Activated CD8-positive, alpha-beta memory T cell treated with anti-CD3 and anti-CD28 coated beads, Interleukin-2, amount 10 ng/mL, durations not matched to agents 7 days and 5 days (primary cell): ENCODE measurements at regions not wholly inside any gene's neighbourhood (a gene's known extent, or its start where the extent isn't known, plus 50 kb on each side); places are given as distances from the start of the nearest gene placed in this dataset.
"Not testable (repeated sequence)": the region's sequence is repeated elsewhere in the genome, so short reads cannot be mapped to it uniquely, and the experiment has no call there.

Experiments
- ATAC-seq: fragments of 150-1000 bp; cut with Tn5 transposase; one replicate; pipeline ENCODE4 v1.10.0; 2021; ENCODE audit warnings: moderate library complexity
- CTCF ChIA-PET: fragments of 350-600 bp; sonication (Branson Sonifier 250); formaldehyde crosslinking; loops from one replicate; lab custom pipeline; 2021; ENCODE audit warnings: antibody characterized with exemption; lab: Charles Lee
- DNase-seq: peaks from one replicate; pipeline ENCODE4 v3.0.0-alpha.2; 2020
- H3K27ac Mint-ChIP-seq: one replicate; pipeline ENCODE4 v1.8.0; 2021; ENCODE audit warnings: mild to moderate bottlenecking, mixed read lengths
- H3K27me3 Mint-ChIP-seq: one replicate; pipeline ENCODE4 v1.8.0; 2021; ENCODE audit warnings: mixed read lengths
- H3K36me3 Mint-ChIP-seq: one replicate; pipeline ENCODE4 v1.8.0; 2021; ENCODE audit warnings: mild to moderate bottlenecking, mixed read lengths
- H3K4me1 Mint-ChIP-seq: one replicate; pipeline ENCODE4 v1.8.0; 2021; ENCODE audit warnings: mixed read lengths
- H3K4me3 Mint-ChIP-seq: one replicate; pipeline ENCODE4 v1.8.0; 2021; ENCODE audit warnings: mild to moderate bottlenecking, moderate library complexity, mixed read lengths
- H3K9me3 Mint-ChIP-seq: one replicate; pipeline ENCODE4 v1.8.0; 2022; ENCODE audit warnings: low read depth, mixed read lengths

DNA sequence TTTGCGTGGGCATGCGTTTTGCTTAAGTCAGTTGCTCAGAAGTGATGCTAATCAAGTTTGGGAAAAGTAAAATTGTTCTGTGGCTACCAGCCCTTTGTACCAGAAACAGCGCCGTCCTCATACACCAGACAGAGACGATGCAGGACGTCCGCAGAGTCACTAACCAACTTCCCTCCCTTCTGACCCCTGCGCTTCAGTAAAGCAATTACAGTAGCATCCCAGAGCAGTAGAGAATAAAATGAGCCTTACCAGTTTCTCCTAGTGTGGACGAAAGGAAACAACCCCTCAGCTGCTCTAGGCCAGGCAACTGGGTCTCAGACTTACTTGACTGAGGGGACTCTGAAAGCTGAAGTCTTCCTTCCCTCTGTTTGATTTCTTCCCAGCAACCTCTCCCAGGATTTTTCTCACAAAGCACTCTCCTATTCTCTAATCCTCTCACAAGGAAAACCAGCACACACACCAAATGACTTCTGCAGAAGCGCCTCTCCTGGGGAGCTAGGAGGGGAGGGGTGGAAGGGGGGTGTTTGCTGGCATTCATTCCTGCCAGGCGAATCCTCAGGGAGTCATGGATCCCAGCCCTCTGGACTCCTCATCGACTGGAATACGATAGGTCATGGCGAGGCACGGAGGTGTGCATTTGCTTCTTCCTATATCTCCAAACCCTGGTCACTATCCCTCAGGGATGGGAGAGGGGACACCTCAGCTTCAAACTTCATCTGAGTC is 56.0 kb upstream of the MID1 start:
- CTCF ChIA-PET, result no interaction called here
- no peak overlapping the region for H3K27ac Mint-ChIP-seq
- no peaks in the 10 kb centered on the region for H3K27me3 Mint-ChIP-seq

DNA sequence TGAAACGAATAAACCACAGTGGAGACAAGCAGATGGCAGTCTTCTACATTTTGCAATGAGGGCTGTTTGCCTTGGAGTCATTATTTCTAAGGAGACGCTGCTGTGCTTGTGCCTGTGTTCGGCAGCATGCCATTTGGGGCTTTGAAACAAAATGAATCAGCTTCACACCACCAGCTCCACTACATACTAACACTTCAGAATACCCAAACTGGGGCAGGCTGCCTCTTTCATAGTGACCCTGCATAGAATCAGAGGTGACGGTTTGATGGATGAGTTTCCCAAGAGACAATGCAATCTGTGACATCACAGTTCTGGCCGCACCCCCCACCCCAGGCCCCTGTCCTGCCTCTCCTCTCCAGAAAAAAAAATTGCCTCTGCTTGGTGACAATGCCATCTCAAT is 57.1 kb upstream of the MID1 start:
- no peak overlapping the region for H3K27ac Mint-ChIP-seq
- DNase-seq (no peak), ATAC-seq (no peak)
- H3K27me3 Mint-ChIP-seq, result no peaks in the 10 kb centered on the region
- H3K9me3 Mint-ChIP-seq, result no peaks in the 10 kb centered on the region
- CTCF ChIA-PET, result no interaction called here
- H3K4me1 Mint-ChIP-seq, result no peaks in the 10 kb centered on the region
- H3K4me3 Mint-ChIP-seq, result no peak overlapping the region
- no peaks in the 10 kb centered on the region for H3K36me3 Mint-ChIP-seq

More for the DNA sequence above, 56.0 kb upstream of the MID1 start:
- DNase-seq, result no peak
- Mint-ChIP-seq H3K4me1 (no peaks in the 10 kb centered on the region), H3K9me3 (no peaks in the 10 kb centered on the region), H3K36me3 (no peaks in the 10 kb centered on the region), H3K4me3 (no peak overlapping the region)
- no peak for ATAC-seq

DNA sequence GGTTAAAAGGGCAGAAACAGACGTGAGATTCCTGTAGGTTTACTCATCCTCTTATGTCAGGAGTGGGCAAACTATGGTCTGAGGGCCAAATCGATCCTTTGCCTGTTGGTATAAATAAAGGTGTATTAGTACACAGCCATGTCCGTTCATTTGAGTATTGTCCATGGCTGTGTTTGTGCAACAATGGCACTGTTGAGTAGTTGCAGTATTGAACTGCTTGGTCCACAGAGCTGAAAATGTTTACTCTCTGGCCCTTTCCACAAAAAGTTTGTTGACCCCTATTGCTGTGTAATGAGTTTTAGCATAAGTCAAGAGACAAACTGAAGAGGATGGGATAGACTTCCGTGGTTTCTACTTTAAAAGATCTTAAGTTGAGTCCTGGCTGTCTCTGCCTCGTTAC is 59.0 kb upstream of the MID1 start:
- Mint-ChIP-seq H3K36me3 (no peaks in the 10 kb centered on the region), H3K4me3 (no peak overlapping the region), H3K27ac (no peak overlapping the region), H3K4me1 (no peaks in the 10 kb centered on the region), H3K27me3 (no peaks in the 10 kb centered on the region), H3K9me3 (no peaks in the 10 kb centered on the region)
- CTCF ChIA-PET, result no interaction called here
- no peak for DNase-seq
- no peak for ATAC-seq

DNA sequence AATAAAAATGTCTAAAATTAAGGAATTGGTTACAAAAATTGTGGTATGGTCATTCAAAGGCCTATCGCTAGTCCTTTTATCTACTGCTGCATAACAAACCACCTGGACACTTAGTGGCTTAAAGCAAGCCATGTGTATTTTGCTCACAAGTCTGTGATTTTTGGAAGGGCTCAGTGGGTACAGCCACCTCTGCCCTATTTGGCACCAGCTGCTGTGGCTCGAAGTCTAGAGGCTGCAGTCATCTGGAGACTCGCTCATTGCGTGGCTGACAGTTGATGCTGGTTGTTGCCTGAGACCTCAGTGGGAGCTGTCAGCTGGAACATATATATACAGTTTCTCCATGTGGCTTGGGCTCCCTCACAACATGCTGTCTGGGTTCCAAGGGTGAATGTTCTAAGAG is 60.8 kb upstream of the MID1 start:
- H3K36me3 Mint-ChIP-seq, result no peaks in the 10 kb centered on the region

DNA sequence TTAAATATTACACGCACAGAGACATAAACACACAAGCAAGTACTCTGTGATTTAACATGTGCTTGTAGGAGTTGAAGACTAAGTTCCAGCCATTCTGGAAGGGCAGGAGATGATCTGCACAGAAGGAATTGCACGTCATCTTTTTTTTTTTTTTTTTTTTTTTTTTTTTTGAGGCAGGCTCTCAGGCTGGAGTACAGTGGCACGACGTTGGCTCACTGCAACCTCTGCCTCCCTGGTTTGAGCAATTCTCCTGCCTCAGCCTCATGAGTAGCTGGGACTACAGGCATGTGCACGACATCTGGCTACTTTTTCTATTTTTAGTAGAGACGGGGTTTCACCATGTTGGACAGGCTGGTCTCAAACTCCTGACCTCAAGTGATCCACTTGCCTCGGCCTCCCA is 63.2 kb upstream of the MID1 start:
- ATAC-seq, DNase-seq, H3K36me3 Mint-ChIP-seq, H3K9me3 Mint-ChIP-seq, H3K27me3 Mint-ChIP-seq, H3K27ac Mint-ChIP-seq, H3K4me3 Mint-ChIP-seq, CTCF ChIA-PET, H3K4me1 Mint-ChIP-seq: not testable (repeated sequence)

More for the DNA sequence above, 60.8 kb upstream of the MID1 start:
- no peak overlapping the region for H3K27ac Mint-ChIP-seq
- no peaks in the 10 kb centered on the region for H3K4me1 Mint-ChIP-seq
- H3K27me3 Mint-ChIP-seq, result no peaks in the 10 kb centered on the region
- DNase-seq (no peak), ATAC-seq (no peak)
- no peak overlapping the region for H3K4me3 Mint-ChIP-seq
- CTCF ChIA-PET, result no interaction called here
- no peaks in the 10 kb centered on the region for H3K9me3 Mint-ChIP-seq

DNA sequence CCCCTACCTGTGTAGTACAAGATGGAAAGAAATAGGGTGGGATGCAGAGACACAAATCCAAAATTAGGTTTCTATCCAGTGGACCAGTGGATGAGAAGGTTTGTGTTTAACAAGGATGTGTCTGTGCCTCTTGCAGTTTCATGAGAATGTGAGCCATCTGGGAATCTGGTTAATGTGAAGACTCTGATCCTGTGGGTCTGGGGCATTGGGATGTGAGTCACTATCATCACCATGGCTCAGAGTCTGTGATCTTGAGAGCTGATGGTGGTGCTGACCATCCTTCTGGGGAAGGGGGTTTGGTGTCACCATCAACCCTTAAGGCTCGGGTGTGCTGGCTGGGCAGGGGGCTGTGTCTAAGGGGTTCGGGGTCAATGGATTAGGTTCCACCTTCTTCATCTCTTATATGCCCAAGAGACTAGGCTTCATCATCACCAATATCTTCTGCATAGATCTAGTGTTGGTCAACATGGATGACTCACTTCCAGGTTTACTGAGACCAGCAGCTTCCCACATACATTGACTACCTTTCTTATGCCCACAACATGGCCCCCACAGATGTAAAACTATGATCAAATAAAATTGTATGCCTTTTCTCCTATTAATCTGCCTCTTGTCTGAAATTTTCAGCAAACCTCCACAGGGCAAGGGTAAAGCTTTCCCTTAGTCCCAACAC is 65.7 kb upstream of the MID1 start:
- Mint-ChIP-seq H3K36me3 (no peaks in the 10 kb centered on the region), H3K27ac (no peak overlapping the region), H3K9me3 (no peaks in the 10 kb centered on the region), H3K27me3 (no peaks in the 10 kb centered on the region), H3K4me1 (no peaks in the 10 kb centered on the region), H3K4me3 (no peak overlapping the region)
- CTCF ChIA-PET, result no interaction called here
- no peak for ATAC-seq
- DNase-seq, result no peak

DNA sequence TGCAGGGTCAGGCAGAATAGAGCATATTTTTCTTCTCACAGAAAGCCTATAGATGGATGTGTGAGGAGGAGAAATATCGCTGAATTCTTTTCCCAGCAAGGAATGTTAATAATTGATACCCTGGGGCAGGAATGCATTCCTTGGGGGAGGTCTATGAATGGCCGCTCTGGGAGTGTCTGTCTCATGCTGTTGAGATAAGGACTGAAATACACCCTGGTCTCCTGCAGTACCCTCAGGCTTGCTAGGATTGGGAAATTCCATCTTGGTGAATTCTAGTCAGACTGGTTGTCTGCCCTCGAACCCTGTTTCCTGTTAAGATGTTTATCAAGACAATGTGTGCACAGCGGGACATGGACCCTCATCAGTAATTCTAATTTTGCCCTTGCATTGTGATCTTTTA is 71.4 kb upstream of the MID1 start:
- H3K9me3 Mint-ChIP-seq, DNase-seq, ATAC-seq, H3K27me3 Mint-ChIP-seq, H3K4me1 Mint-ChIP-seq, H3K4me3 Mint-ChIP-seq, H3K27ac Mint-ChIP-seq, CTCF ChIA-PET, H3K36me3 Mint-ChIP-seq: not testable (repeated sequence)

DNA sequence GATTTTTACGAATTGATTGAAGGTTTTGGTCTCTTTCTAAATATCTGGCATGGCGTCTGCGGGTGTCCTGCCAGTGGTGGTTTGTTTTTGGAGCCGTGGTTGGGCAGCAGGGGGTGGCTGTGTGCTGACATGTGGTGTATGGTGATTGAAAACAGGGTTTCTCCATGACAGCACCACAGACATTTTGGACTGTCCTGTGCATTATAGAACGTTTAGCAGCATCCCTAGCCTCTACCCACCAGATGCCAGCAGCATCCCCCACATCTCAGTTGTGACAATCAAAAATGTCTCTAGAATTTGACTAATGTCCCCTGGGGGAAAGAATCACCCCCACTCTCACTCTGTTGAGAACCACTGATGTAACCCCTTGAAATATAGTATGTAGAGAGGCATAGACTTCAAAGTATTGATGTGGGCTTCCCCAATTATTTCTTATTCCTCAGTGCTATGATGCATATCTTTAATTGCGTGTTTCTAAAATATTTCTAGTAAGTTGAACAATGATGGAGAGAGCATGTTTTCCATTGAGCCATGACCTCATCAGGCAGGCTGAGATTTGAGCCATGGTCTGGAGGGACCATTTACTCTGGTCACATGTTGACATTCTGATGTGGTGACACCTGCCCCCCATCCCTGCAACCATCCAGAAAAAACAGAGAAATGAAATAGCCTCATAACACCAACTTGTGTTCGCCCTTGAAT is 77.4 kb upstream of the MID1 start:
- H3K9me3 Mint-ChIP-seq, result no peaks in the 10 kb centered on the region
- CTCF ChIA-PET, result no interaction called here
- ATAC-seq (no peak), DNase-seq (no peak)
- no peaks in the 10 kb centered on the region for H3K4me1 Mint-ChIP-seq
- H3K4me3 Mint-ChIP-seq, result no peak overlapping the region
- H3K36me3 Mint-ChIP-seq, result no peaks in the 10 kb centered on the region
- no peaks in the 10 kb centered on the region for H3K27me3 Mint-ChIP-seq
- no peak overlapping the region for H3K27ac Mint-ChIP-seq

DNA sequence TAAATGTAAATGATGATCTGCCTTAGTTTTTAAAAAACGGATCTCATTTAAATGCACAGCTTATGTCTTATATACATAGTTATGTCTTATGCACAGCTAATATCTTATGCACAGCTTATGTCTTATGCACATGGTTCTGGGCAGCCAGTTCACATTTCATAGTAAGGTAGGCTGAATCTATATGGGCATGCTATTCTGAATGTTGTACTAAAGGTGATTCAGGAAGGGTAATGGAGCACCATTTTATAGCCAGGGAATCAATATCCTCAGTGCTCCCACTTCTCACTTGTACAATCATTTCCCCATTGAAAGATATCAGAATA is 77.9 kb upstream of the MID1 start:
- H3K4me1 Mint-ChIP-seq, result no peaks in the 10 kb centered on the region
- H3K9me3 Mint-ChIP-seq, result no peaks in the 10 kb centered on the region
- CTCF ChIA-PET, result no interaction called here
- no peak for ATAC-seq
- DNase-seq, result no peak
- no peak overlapping the region for H3K27ac Mint-ChIP-seq
- no peak overlapping the region for H3K4me3 Mint-ChIP-seq
- H3K27me3 Mint-ChIP-seq, result no peaks in the 10 kb centered on the region
- H3K36me3 Mint-ChIP-seq, result no peaks in the 10 kb centered on the region

DNA sequence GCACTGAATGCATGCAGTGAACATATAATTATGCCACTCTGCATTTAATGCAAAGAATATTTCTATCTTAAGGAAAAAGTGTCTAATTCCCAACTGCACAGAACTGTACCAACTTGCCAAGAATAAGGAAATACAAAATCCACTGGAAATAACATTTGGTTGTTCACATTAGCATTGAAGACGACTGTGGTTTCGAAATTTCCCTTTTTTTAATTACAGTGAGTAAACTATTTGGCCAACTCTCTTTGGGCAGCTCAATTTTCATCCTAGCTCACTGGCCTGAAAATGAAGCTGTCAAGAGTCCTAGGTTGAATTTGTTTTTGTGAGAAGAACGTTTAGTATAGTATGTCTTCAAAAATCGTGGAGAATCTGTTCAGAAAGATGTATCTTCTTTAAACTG is 81.6 kb upstream of the MID1 start:
- CTCF ChIA-PET, result no interaction called here
- Mint-ChIP-seq H3K27me3 (no peaks in the 10 kb centered on the region), H3K4me3 (no peak overlapping the region), H3K9me3 (no peaks in the 10 kb centered on the region), H3K27ac (no peak overlapping the region), H3K36me3 (no peaks in the 10 kb centered on the region), H3K4me1 (no peaks in the 10 kb centered on the region)
- DNase-seq, result no peak
- ATAC-seq, result no peak

DNA sequence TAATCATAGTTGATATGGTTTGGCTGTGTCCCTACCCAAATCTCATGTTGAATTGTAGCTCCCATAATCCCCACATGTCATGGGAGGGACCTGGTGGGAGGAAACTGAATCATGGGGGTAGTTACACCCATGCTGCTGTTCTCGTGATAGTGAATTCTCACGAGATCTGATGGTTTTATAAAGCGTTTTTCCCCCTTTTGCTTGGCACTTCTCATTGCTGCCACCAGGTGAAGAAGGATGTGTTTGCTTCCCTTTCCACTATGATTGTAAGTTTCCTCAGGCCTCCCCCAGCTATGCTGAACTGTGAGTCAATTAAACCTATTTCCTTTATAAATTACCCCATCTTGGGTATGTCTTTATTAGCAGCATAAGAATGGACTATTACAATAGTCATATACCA is 86.0 kb upstream of the MID1 start:
- H3K9me3 Mint-ChIP-seq, H3K4me1 Mint-ChIP-seq, H3K4me3 Mint-ChIP-seq, DNase-seq, H3K27me3 Mint-ChIP-seq, H3K27ac Mint-ChIP-seq, H3K36me3 Mint-ChIP-seq, CTCF ChIA-PET, ATAC-seq: not testable (repeated sequence)

DNA sequence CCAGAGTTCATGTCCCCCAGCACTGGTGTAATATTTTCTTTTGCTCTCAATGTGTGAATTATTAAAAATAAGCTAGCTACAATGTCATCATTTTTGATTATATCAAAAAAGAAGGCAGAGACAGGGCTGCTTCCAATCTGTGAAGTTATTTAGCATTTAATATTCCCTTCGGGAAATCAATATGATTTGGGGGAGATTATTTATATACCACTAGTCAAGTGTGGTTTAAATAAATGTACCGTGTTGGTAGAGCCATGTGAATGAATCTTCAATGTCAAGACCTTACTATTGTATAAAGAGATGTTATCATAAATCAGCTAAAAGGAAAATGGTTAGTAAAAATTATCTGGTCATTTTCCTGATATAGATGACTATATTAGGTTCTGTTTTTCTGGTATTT is 87.4 kb upstream of the MID1 start:
- Mint-ChIP-seq H3K9me3 (no peaks in the 10 kb centered on the region), H3K36me3 (no peaks in the 10 kb centered on the region), H3K27me3 (no peaks in the 10 kb centered on the region), H3K4me1 (no peaks in the 10 kb centered on the region), H3K4me3 (no peak overlapping the region), H3K27ac (no peak overlapping the region)
- CTCF ChIA-PET, result no interaction called here
- DNase-seq, result no peak
- no peak for ATAC-seq

DNA sequence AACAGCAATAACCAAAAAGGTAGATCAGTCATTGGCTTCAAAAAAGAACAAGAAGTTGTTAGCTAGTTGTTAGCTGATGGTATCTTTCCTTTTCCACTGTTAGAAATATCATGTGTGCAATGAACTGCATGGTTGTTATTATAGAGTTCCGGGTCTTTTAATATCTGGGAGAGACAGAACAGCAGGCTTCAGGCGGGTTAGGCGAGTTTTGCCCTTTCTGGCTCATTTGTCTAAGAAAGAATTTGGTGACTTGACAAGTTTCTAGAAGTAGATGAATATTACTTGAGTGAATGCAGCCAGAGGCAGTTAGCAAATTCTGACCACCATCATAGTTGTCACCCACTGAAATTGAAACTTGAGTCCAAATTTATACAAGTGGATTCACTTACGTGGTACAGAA is 88.9 kb upstream of the MID1 start:
- H3K27ac Mint-ChIP-seq, result no peak overlapping the region
- DNase-seq (no peak), ATAC-seq (no peak)
- H3K27me3 Mint-ChIP-seq, result no peaks in the 10 kb centered on the region
- H3K9me3 Mint-ChIP-seq, result no peaks in the 10 kb centered on the region
- no peak overlapping the region for H3K4me3 Mint-ChIP-seq
- H3K4me1 Mint-ChIP-seq, result no peaks in the 10 kb centered on the region
- no peaks in the 10 kb centered on the region for H3K36me3 Mint-ChIP-seq
- CTCF ChIA-PET, result no interaction called here

DNA sequence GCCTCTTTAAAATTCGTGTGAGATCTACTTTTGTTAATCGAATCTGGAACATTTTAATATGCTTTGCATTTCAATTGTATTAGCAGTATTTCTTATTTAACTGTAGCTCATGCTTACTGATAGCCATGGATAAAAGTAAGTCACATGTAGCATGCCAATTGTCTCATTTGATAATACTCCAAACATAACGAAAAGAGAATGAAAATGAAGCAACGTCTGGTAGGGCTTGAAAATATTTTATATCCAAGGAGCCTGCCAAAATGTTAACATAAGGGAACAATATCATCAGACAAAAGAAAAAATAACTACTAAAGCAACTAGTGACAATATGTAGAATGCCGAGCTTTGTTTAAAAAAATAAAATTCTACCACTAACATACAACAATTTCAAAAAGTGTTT is 94.1 kb upstream of the MID1 start:
- Mint-ChIP-seq H3K4me3 (no peak overlapping the region), H3K27me3 (no peaks in the 10 kb centered on the region), H3K27ac (no peak overlapping the region), H3K4me1 (no peaks in the 10 kb centered on the region), H3K9me3 (no peaks in the 10 kb centered on the region), H3K36me3 (no peaks in the 10 kb centered on the region)
- CTCF ChIA-PET, result no interaction called here
- DNase-seq (no peak), ATAC-seq (no peak)
